ENCODE measurements at regions not wholly inside any gene's neighbourhood (a gene's known extent, or its start where the extent isn't known, plus 50 kb on each side); places are given as distances from the start of the nearest gene placed in this dataset.

DNA sequence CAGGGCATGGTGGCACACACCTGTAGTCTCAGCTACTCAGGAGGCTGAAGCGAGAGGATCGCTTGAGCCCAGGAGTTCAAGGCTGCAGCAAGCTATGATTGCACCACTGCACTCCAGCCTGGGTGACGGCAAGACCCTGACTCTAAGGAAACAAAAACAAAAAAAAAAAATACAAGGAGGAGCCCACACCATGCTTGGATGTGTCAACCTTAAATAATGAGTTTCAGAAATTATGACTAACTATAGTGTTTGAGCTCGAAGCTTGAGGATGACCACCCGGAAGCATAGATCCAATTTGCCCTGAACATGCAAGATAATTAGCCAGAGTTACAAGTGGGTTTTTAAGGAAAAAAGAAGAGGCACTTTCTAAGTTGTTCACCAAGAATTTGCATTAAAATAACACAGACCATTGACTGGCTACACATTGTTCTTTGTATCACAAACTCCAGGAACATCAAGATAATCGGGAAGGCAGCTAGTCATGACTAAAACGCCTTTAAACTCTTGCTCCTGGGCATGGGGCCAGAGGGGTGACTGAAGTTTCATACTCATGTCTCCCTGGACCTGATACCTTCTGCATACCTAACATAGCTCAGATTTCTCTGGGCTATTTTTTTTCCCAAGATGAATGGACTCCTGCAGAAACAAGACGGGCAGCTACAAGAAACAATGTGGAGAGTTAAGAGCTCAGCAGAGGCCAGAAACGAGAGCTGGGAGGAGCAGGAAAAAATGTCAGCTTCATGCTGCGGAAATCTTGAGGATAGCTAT is 289.6 kb downstream of the PREX1 start:
- H3K4me3 Mint-ChIP-seq = 0 out of 2 replicates have a peak overlapping the region, but pooled peaks have one; percentile 1
- no peaks in the 10 kb centered on the region for H3K27me3 Mint-ChIP-seq (ENCODE audit: low read depth)
- CTCF ChIA-PET = interaction anchor here (1.1 to 3.0 kb wide), 3 partner anchors 10 to 164 kb away, joined by 3 to 26 read pairs (median 4); no protein-coding TSS in a partner anchor
- POLR2A ChIA-PET = no interaction called here
- DNase-seq (ENCODE audit: low spot score) (no peak), ATAC-seq (peak; percentile 89)
- H3K4me1 Mint-ChIP-seq = peaks cover 25% of the 10 kb centered on the region
- peaks cover 22% of the 10 kb centered on the region for H3K9me3 Mint-ChIP-seq
- peak overlapping the region; percentile 64 for H3K27ac Mint-ChIP-seq
- TF ChIP-seq ZBTB43 (CRISPR knock-in tag; IDR thresholded peaks at IDR 0.05) (no peak), ETV6 (CRISPR knock-in tag; IDR thresholded peaks at IDR 0.05) (no peak), FOXK1 (CRISPR knock-in tag; IDR thresholded peaks at IDR 0.05) (no peak), ZNF423 (CRISPR knock-in tag; IDR thresholded peaks at IDR 0.05) (no peak), GTF2I (CRISPR knock-in tag; conservative IDR thresholded peaks at IDR 0.05) (no peak), ZNF416 (CRISPR knock-in tag; IDR thresholded peaks at IDR 0.05) (no peak)
- TF ChIP-seq, protein P1, sequence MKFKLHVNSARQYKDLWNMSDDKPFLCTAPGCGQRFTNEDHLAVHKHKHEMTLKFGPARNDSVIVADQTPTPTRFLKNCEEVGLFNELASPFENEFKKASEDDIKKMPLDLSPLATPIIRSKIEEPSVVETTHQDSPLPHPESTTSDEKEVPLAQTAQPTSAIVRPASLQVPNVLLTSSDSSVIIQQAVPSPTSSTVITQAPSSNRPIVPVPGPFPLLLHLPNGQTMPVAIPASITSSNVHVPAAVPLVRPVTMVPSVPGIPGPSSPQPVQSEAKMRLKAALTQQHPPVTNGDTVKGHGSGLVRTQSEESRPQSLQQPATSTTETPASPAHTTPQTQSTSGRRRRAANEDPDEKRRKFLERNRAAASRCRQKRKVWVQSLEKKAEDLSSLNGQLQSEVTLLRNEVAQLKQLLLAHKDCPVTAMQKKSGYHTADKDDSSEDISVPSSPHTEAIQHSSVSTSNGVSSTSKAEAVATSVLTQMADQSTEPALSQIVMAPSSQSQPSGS (CRISPR knock-in tag; IDR thresholded peaks at IDR 0.05; ENCODE audit: borderline replicate concordance, low read depth) = no peak
- H3K36me3 Mint-ChIP-seq = peaks cover 8% of the 10 kb centered on the region

DNA sequence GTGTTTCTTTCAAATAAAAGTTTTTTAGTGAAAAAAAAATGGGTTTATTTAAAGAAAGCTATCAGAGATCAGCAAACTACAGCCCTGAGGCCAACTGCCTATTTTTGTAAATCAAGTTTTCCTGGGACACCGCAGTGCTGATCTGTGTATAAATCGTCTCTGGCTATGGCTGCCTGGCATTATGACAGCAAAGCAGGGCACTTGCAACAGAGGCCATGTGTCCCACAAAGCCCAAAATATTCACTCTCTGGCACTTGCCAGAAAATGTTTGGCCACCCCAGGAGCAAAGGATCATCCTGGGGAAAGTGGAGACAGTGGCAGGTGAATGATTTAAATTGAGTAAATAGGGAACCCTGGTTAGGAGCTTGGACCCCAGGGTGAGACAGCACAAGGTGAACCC is 291.6 kb downstream of the PREX1 start:
- Mint-ChIP-seq H3K9me3 (peaks cover 5% of the 10 kb centered on the region), H3K27me3 (ENCODE audit: low read depth) (no peaks in the 10 kb centered on the region), H3K4me1 (peaks cover 22% of the 10 kb centered on the region), H3K27ac (no peak overlapping the region), H3K4me3 (no peak overlapping the region), H3K36me3 (no peaks in the 10 kb centered on the region)
- ATAC-seq (no peak), DNase-seq (ENCODE audit: low spot score) (no peak)
- ChIA-PET POLR2A (interaction anchor here (0.7 kb wide), 1 partner anchor 315 kb away, joined by 3 read pairs; no protein-coding TSS in a partner anchor), CTCF (no interaction called here)
- TF ChIP-seq NR3C1 (CRISPR knock-in tag; conservative IDR thresholded peaks at IDR 0.05; ENCODE audit: low read depth) (no peak), ZNF416 (CRISPR knock-in tag; IDR thresholded peaks at IDR 0.05) (no peak), FOXK1 (CRISPR knock-in tag; IDR thresholded peaks at IDR 0.05) (no peak), ESRRA (CRISPR knock-in tag; IDR thresholded peaks at IDR 0.05; ENCODE audit: borderline replicate concordance) (no peak), TCF7 (CRISPR knock-in tag; IDR thresholded peaks at IDR 0.05; ENCODE audit: low read depth) (no peak), RORB (CRISPR knock-in tag; IDR thresholded peaks at IDR 0.05) (no peak), PRDM15 (CRISPR knock-in tag; IDR thresholded peaks at IDR 0.05) (no peak), GTF2I (CRISPR knock-in tag; conservative IDR thresholded peaks at IDR 0.05) (no peak), NFE2L1 (CRISPR knock-in tag; IDR thresholded peaks at IDR 0.05) (no peak), MYBL2 (CRISPR knock-in tag; IDR thresholded peaks at IDR 0.05) (no peak), TEAD4 (CRISPR knock-in tag; IDR thresholded peaks at IDR 0.05) (no peak), OVOL2 (CRISPR knock-in tag; IDR thresholded peaks at IDR 0.05; ENCODE audit: borderline replicate concordance) (no peak), SP1 (CRISPR knock-in tag; conservative IDR thresholded peaks at IDR 0.05) (no peak)
- TF ChIP-seq, protein P2, sequence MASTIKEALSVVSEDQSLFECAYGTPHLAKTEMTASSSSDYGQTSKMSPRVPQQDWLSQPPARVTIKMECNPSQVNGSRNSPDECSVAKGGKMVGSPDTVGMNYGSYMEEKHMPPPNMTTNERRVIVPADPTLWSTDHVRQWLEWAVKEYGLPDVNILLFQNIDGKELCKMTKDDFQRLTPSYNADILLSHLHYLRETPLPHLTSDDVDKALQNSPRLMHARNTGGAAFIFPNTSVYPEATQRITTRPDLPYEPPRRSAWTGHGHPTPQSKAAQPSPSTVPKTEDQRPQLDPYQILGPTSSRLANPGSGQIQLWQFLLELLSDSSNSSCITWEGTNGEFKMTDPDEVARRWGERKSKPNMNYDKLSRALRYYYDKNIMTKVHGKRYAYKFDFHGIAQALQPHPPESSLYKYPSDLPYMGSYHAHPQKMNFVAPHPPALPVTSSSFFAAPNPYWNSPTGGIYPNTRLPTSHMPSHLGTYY (CRISPR knock-in tag; IDR thresholded peaks at IDR 0.05) = no peak
- TF ChIP-seq, protein P3, sequence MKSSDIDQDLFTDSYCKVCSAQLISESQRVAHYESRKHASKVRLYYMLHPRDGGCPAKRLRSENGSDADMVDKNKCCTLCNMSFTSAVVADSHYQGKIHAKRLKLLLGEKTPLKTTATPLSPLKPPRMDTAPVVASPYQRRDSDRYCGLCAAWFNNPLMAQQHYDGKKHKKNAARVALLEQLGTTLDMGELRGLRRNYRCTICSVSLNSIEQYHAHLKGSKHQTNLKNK (CRISPR knock-in tag; IDR thresholded peaks at IDR 0.05) = no peak
- TF ChIP-seq, protein P4, sequence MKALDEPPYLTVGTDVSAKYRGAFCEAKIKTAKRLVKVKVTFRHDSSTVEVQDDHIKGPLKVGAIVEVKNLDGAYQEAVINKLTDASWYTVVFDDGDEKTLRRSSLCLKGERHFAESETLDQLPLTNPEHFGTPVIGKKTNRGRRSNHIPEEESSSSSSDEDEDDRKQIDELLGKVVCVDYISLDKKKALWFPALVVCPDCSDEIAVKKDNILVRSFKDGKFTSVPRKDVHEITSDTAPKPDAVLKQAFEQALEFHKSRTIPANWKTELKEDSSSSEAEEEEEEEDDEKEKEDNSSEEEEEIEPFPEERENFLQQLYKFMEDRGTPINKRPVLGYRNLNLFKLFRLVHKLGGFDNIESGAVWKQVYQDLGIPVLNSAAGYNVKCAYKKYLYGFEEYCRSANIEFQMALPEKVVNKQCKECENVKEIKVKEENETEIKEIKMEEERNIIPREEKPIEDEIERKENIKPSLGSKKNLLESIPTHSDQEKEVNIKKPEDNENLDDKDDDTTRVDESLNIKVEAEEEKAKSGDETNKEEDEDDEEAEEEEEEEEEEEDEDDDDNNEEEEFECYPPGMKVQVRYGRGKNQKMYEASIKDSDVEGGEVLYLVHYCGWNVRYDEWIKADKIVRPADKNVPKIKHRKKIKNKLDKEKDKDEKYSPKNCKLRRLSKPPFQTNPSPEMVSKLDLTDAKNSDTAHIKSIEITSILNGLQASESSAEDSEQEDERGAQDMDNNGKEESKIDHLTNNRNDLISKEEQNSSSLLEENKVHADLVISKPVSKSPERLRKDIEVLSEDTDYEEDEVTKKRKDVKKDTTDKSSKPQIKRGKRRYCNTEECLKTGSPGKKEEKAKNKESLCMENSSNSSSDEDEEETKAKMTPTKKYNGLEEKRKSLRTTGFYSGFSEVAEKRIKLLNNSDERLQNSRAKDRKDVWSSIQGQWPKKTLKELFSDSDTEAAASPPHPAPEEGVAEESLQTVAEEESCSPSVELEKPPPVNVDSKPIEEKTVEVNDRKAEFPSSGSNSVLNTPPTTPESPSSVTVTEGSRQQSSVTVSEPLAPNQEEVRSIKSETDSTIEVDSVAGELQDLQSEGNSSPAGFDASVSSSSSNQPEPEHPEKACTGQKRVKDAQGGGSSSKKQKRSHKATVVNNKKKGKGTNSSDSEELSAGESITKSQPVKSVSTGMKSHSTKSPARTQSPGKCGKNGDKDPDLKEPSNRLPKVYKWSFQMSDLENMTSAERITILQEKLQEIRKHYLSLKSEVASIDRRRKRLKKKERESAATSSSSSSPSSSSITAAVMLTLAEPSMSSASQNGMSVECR (CRISPR knock-in tag; IDR thresholded peaks at IDR 0.05; ENCODE audit: borderline replicate concordance) = no peak
- TF ChIP-seq, protein P1 (CRISPR knock-in tag; IDR thresholded peaks at IDR 0.05; ENCODE audit: borderline replicate concordance, low read depth) = no peak
